ENCODE measurements at regions not wholly inside any gene's neighbourhood (a gene's known extent, or its start where the extent isn't known, plus 50 kb on each side); places are given as distances from the start of the nearest gene placed in this dataset.

DNA sequence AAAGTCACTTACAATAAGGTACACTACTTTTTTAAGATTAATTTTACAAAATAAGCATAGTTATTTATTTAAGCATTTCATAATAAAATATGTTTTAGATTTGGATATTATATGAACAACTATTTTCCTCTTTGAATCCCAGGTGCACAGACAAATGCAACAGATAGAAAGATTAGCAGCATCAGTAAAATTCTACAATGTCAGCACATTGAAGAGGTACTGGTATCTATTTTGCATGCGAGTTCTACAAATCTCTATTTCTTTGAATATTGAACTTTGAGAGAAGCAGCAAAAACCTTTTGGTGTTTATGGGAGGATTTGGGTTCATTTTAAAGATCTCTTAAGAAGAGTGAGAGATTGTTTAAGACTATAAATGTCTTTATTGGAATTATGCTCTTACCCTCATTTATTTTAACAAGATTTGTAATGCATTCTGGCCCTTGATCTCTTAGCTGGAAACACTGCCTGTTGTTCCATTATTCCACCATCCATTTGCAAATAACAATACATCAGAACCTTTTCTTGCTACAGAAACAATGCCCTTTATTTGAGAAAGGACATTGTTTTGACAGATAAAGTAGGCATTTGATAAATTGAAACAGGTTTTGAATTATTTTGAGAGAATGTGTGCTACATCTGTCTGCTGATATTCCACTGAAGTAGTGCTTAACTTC is 558.8 kb upstream of the KLHL1 start:
- no peak for TF ChIP-seq CTCF (IDR thresholded peaks at IDR 0.05; ENCODE audit: borderline replicate concordance, extremely low read depth, low read length, poor library complexity, severe bottlenecking)
- TF ChIP-seq EZH2 (IDR thresholded peaks at IDR 0.05; ENCODE audit: borderline replicate concordance, low read depth, low read length, severe bottlenecking): no peak

Measured in DND-41 (cell line).